COLO668 (cell line): ENCODE measurements at regions not wholly inside any gene's neighbourhood (a gene's known extent, or its start where the extent isn't known, plus 50 kb on each side); places are given as distances from the start of the nearest gene placed in this dataset.
A peak's percentile ranks its signal among the peaks of the same experiment; 100 is the strongest.
"Not testable (repeated sequence)": the region's sequence is repeated elsewhere in the genome, so short reads cannot be mapped to it uniquely, and the experiment has no call there.

ENCODE experiments used
- DNase-seq: peaks from one replicate; lab custom pipeline; 2025; ENCODE audit not compliant: unreplicated experiment; lab: John Stamatoyannopoulos, UW

DNA sequence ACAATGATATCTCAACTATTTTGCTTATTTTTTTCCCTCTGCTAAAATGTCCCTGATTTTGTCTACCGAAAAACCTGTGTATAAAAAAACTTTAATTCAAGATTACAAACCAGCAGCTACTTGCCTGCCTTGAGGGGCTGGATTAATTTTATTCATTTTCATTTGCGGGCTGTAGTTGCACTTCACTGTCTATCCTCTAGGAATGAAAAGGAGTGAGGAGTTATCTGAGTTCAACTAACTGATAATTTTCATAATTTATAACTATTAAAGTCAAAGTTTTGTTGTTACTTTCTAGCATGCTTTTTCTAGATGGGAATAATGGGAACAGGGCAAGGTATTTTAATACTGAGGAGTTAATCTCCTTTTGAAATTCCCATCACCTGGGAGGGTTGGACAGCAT lies 50.3 kb upstream of the AGTPBP1 start:
- DNase-seq = not testable (repeated sequence)

DNA sequence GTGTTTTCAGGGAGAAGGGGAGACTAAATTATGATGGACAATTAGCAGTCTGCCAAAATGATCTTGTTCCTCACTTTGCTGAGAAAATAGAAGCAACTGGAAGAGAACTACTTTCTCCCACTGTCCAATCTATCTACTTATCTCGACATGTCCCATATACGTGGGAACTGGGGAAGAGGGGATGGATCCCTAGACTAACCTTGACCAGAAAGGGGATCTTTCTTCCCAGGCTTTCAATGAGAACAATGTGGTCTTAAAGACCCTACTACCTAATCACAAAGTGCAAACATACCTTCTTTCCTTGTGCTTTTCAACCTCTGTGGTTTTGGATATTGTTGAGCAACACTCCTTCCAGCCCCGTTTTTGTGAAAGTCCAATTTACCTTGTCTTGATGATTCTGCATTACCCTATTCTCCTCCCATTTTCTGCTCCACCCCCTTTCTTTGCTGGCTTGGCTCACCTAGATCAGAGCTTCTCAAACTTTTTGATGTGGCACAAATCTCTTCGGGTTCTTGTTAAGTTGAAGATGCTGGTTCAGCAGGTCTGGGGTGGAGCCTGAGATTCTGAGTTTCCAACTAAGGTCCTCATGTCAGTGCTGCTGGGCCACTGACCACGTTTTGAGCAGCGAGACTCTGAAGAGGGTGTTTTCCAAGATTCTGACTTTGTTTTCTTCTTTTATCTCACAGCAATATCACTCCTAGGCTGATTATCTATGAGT lies 61.4 kb upstream of the AGTPBP1 start:
- DNase-seq = not testable (repeated sequence)

DNA sequence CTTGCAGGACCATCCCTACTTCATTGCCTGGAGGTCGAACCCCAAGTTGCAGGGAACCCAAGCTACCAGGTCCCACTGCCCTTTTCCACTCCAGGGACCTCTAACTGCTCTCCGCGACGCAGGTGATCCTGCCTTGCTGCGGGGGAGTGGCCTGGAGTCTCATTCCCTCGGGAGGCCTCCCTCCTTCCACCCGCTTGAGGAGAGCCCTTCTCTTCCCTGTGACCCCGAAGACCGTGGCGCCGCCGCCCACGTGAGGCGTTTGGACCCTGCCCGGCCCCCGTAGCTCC lies 63.0 kb upstream of the AGTPBP1 start:
- not testable (repeated sequence) for DNase-seq

DNA sequence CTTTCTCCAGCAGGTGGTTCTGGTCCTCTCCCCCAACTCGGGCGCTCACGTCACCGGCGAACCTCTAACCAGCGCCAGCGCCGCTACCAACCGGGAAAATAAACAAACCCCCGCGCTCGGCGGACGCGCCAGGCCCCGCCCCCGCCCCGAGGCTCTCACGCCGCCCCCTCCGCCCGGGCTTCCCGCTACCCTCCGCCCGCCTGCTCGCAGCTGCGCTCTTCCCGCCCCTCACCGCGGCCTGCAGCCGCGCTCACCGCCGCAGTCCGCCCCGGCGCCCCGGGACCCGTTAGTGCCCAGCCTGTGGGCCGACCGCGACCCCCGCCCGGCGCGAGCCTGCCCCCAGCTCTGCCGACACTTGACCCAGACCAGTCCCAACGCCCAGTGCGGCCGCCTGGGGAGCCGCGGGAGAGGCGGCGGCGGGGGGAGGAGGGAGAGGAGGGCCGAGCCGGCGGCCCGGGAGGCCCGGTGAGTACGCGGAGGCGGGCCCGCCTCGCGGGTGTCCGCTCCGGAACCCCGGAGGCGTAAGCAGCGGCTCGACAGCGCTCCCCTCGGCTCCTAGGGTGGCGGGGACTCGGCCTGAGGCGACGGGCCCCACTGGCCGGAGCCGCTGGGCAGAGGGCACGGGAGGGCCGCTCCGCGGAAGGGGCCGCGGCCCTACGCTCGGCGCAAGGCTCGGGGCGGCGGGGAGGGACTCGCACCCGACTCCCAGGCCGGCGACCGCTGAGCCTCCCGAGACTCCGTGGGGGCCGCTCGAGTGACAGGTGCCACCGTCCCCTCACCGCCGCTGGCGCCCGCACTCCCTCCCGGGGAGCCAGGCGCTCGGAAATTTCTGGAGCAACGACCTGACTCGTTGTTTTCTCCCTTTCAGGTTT lies 63.6 kb upstream of the AGTPBP1 start:
- DNase-seq = peak; percentile 79

DNA sequence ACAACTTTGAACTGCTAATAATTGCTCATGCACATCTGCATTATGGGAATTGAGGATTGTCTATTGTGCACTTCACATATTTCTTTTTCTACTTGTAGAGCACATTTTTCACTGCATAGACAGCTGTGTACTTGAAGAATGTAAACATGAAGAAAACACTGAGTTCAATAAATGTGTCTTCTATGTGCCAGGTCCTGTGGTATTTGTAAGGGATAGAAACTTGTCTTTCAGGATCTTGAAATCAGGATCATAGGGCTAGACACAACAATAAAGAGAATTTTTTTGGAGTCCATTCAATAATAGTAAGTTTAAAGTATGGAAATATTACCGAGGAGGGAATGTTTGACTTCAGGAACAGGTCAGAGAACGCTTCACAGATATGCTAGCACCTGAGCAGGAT lies 66.6 kb upstream of the AGTPBP1 start:
- not testable (repeated sequence) for DNase-seq

DNA sequence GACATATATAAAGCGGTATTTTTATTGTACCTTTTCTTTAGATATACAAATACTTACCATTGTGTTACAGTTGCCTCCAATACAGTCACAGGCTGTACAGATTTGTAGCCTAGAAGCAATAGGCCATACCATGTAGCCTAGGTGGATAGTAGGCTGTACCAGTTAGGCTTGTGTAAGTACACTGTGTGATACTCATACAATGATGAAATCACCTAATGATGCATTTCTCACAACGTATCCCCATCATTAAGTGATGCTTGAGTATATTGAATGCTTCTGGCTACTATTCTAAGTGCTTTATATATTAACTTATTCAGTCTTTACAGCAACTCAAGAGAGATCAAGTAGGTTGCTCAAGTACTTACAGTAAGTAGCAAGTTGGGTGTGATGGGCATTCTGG lies 71.6 kb upstream of the AGTPBP1 start:
- not testable (repeated sequence) for DNase-seq

DNA sequence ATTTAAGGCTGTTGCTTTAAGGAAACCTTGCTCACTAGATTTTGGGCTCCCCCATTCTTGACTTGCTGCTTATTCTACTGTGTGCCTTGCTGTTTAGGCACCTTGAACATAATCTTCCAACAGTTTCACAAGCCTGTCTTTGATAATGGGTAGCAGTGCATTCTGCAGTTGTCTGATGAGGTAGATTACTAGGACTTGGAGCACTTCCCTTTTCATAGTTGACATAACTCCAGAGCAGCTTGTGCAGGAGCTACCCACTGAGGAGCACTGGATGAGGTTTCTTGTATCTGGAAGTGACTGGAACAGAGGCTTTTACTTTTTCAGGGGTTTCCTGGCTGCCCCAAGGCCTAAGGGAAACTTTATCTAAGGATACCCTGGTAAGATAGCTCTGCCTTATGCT lies 73.0 kb upstream of the AGTPBP1 start:
- DNase-seq = not testable (repeated sequence)

DNA sequence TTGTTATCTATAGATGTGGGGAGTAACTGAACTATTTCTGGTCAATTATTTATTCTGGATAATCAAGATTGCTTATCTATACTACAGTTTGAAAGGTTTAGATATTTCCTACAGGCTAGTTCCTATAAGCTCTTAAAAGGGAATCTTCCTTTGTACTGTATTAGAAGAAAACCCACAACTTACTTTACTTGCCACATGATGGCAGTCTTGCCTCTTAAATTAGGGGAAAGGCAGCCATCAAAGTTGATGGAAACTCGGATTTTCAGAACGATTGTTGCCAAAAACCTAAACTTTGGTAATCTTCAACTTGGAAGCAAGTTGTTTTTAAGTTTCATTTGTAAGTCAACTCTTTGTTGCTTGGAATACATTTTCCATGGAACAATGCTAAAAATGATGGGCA lies 77.2 kb upstream of the AGTPBP1 start:
- not testable (repeated sequence) for DNase-seq

DNA sequence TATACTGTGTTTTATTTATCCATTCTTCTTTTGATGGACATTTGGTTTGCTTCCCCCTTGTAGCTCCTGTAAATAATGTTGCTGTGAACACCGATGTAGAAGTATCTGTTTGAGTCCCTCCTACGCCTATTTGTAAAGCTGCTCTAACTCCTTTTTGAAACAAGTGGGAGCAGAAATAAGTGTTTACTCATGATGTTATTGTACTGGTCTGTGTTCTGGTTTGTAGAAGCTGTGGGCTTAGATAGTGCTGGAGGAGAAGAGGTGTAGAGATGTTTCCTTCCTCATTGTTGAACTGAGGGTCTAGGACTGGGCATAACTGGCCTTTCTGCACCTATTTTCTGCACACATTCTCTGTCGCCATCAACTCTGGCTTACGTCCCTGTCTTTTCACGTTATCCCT lies 78.8 kb upstream of the AGTPBP1 start:
- not testable (repeated sequence) for DNase-seq

DNA sequence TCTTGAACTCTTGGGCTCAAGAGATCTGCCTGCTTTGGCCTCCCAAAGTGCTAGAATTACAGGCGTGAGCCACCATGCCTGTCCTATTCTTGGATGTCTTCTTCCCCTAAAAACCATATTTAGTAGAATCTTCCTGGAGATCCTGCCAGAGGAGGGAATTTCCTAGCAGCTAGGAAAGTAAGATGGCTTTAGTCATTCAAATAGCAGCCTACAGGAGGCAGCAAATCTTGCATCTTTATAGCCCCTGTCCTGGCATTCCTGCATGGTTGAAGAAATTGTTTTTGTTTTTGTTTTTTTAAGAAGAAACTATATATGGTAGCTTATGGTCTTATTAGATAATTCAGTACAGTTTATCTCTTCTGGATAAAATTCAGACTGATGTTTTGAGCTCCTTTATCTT lies 83.2 kb upstream of the AGTPBP1 start:
- DNase-seq = not testable (repeated sequence)

DNA sequence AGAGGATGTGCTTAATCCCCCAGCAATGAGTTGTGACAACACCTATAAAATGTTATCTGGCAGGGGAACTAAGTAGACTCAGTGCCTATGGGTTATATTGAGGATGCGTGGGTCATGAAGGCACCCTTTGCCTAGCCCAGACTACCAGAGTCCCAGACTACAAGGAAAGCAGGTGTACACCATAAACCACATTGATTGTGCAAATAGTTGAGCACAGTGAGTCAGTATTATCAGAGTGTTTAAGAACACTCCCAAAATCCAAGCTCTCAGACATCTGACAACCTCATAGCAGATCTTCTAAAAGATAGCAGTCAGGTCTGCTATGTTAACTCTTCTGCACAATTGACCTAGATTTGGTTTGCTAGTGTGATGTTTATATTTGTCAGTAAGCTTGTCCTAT lies 92.8 kb upstream of the AGTPBP1 start:
- DNase-seq = not testable (repeated sequence)

DNA sequence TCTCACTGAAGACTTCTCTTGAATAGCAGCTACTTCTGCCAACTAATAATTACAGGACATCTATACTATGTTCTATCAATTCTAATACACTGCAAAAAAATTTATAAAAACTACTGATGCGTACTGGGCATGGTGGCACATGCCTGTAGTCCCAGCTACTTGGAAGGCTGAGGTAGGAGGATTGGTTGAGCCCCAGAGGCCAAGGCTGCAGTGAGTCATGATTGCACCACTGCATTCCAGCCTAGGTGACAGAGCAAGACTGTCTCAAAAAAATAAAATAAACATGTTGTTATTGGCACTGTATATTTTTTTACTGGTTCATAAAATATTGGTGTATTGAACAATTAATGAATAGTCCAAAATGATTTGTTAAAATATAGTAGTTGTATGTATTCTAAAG lies 97.0 kb upstream of the NAA35 start:
- not testable (repeated sequence) for DNase-seq

DNA sequence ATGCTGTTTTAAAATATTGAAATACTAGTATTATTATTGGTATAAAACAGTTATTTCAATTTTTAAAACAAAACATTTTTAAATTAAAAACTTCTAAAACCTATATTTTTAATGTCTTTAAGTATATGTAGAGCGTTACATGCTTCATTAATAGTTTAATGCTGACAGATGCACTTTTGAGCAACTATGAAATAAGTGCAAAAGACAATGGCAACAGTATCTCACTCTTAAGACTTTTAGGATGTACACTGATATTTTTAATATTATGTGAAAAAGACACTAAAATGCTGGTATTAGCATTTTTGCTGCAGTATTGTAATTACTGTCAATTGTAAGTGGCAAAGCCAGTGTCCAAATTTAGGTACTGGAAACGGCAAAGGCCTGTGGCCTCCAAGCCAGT lies 93.2 kb upstream of the NAA35 start:
- DNase-seq = not testable (repeated sequence)

DNA sequence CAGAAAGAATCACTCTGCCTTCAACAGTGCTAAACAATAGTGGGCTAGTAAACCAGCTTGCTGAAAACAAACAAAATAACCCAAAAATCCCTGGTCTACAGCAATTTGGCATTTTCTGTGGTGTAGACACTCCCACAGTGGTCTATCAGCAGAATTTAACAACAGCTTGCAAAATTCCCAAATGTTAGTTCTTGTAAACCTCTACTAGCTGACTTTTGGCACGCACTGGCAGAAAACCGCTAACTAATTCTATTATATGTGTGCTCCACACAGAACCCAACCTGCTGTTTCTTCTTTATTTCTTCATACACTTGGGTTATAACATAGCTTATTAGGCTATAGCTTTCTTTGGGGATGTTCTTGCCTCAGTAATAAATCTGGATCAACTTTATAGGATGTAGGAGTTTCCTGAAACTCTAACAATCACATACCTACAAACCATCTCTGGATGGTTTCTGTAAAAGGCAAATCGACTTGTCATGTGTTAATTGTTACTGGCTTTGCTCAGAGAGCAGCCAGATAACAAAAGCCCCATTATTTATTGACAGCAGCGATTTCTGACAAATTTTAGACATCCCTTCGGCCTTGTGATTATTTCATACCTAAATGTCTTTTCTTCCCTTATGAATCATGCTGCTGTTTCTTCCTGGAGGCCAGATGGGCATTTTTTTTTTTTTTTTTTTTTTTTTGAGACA lies 82.7 kb upstream of the NAA35 start:
- no peak for DNase-seq

DNA sequence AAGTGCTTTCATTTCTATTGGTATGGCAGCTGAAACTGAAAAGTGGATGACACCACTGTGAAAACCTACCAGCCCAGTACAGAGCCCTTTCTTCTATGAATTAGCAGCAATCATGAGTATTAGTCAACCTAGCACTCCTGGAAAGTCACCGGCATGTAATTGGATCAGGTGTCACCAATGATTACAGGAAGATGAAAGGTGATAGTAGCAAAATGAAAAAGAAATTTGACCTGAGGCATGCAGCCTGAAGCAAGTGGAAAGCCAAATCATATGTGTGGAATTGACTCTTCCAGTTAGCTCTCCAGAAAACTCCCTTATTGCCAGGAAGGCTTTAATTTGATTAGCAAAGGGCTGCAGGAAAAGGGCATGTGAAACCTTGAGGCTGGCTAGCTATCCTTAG lies 81.2 kb upstream of the NAA35 start:
- DNase-seq = peak; percentile 26

DNA sequence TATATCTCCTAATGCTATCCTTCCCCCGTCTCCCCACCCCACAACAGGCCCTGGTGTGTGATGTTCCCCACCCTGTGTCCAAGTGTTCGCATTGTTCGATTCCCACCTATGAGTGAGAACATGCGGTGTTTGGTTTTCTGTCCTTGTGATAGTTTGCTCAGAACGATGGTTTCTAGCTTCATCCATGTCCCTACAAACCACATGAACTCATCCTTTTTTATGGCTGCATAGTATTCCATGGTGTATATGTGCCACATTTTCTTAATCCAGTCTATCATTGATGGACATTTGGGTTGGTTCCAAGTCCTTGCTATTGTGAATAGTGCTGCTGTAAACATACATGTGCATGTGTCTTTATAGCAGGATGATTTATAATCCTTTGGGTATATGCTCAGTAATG lies 79.1 kb upstream of the NAA35 start:
- not testable (repeated sequence) for DNase-seq

DNA sequence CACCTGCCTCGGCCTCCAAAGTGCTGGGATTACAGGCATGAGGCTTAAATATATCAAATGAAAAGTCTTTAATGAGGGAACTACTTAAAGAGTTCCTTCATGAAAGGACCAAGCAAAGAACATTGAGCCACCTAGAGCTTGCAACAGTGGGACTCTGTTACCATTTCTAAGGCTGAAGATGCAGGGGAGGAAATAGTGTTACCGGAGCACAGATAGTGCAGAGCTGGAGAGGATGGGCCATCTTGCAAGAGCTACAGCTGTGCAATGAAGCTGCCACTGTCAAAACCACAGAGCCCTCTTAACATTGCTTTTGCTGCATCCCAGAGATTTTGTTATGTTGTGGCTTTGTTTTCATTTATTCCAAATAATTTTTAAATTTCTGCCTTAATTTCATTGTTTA lies 77.1 kb upstream of the NAA35 start:
- no peak for DNase-seq

DNA sequence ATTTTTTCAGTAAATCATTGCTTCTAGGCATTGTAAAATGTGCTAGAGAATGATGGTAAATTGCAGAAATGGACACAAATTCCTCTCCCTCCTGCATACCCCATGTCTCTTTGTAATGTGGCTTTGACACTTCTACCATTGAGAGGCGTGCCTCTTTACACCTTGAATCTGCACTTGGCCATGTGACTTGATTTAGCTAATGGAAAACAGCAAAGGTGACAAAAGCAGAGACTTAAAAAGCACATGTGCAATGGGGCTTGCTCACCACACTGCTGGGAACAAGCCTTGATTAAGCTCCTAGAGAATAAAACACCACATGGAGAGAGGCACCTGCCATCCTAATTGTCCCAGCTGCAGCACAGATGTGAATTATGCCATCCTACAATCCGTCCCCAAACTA lies 69.9 kb upstream of the NAA35 start:
- DNase-seq = peak; percentile 13

DNA sequence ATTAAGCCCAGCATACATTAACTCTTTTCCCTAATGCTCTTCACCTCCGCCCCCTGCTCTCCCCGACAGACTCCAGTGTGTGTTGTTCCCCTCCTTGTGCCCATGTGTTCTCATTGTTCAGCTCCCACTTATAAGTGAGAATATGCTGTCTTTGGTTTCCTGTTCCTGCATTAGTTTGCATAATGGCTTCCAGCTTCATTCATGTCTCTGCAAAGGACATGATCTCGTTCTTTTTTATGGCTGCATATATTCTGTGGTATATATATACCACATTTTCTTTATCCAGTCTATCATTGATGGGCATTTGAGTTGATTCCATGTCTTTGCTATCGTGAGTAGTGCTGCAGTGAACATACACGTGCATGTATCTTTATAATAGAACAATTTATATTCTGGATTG lies 69.3 kb upstream of the NAA35 start:
- DNase-seq = peak; percentile 5

DNA sequence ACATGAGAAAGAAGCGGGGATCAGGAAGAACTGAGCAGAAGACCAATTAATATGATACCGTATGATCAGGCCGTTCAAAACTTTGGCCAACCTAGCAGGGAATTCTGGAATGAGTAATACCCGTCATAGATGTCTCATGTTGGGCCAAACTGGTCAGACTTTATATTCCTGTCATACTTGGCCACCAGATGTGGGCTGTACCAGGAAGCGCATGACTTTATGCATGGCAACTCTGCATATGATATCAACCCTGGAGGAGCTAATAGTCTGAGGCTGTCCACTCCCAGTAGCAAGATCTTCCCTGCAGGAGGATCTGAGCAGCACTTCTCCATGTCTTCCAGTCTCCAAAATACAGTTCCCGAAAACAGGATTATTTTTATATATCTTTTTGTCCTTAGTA lies 68.5 kb upstream of the NAA35 start:
- no peak for DNase-seq

DNA sequence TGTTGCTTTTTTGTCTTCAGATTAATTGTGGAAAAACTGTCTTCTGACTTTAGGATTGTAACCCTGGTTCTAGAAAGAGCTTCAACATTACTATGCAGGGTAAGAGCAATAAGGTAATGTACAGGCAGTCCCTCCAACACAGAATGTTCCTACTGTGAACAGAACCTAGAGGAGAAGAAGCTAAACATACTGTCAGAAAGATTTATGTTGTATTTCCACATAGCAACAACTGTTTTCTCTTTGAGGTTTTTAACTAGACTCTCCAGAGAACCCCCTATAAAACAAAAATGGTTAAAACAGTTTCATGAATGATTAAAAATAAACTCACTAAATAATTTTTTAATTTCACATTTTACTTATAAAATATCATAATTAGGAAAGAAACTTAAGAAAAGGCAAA lies 64.3 kb upstream of the NAA35 start:
- DNase-seq = no peak
